Cardiac muscle cell (in vitro differentiated cells and primary cell): ENCODE measurements at regions not wholly inside any gene's neighbourhood (a gene's known extent, or its start where the extent isn't known, plus 50 kb on each side); places are given as distances from the start of the nearest gene placed in this dataset.

Experiments
- DNase-seq, 2 donors: peaks; one replicate each; pipeline versions ENCODE4 v3.0.0 to v3.0.0-alpha.2; 2010 to 2017; ENCODE audit warnings: low read depth in 1 of 2, low spot score in 1 of 2
- H3K27ac ChIP-seq: fragments of 200-600 bp; sonication (generic); 2 replicates; pipeline ENCODE4 v1.5.1; 2016
- H3K27me3 ChIP-seq: fragments of 200-600 bp; sonication (generic); 2 replicates; pipeline ENCODE4 v1.6.0; 2016; ENCODE audit warnings: control low read depth
- H3K36me3 ChIP-seq: fragments of 200-600 bp; sonication (generic); 2 replicates; pipeline ENCODE4 v1.5.1; 2016; ENCODE audit warnings: control low read depth
- H3K4me1 ChIP-seq: fragments of 200-600 bp; sonication (generic); 2 replicates; pipeline ENCODE4 v1.8.1; 2017; ENCODE audit warnings: low read depth, mild to moderate bottlenecking, mixed run types
- H3K4me3 ChIP-seq: fragments of 200-600 bp; sonication (generic); 2 replicates; pipeline ENCODE4 v1.5.1; 2016; ENCODE audit warnings: mild to moderate bottlenecking
- H3K9me3 ChIP-seq: fragments of 200-600 bp; sonication (generic); 2 replicates; pipeline ENCODE4 v1.5.1; 2017; ENCODE audit warnings: low read depth, mild to moderate bottlenecking, control low read depth
- CTCF ChIP-seq: IDR thresholded peaks from 2 replicates; pipeline ENCODE4 v1.5.1; 2012; ENCODE audit warnings: low read depth, mild to moderate bottlenecking, low read length

GRCh38 chr5:126715765-126716164 lies 61.2 kb upstream of the LMNB1 start:
- TF ChIP-seq CTCF: no peak
- peaks cover 4% of the 10 kb centered on the region for H3K4me1 ChIP-seq
- no peaks in the 10 kb centered on the region for H3K36me3 ChIP-seq
- H3K27ac ChIP-seq: no peak overlapping the region
- DNase-seq: no peak
- H3K27me3 ChIP-seq: no peaks in the 10 kb centered on the region
- H3K9me3 ChIP-seq: no peaks in the 10 kb centered on the region
- no peak overlapping the region for H3K4me3 ChIP-seq

GRCh38 chr5:126716861-126717260 lies 60.1 kb upstream of the LMNB1 start:
- Histone ChIP-seq H3K9me3 (no peaks in the 10 kb centered on the region), H3K4me1 (peaks cover 4% of the 10 kb centered on the region), H3K36me3 (no peaks in the 10 kb centered on the region), H3K27me3 (no peaks in the 10 kb centered on the region), H3K4me3 (no peak overlapping the region), H3K27ac (no peak overlapping the region)
- no peak for TF ChIP-seq CTCF
- DNase-seq: no peak

- Histone ChIP-seq H3K4me3 (no peak overlapping the region), H3K4me1 (peaks cover 4% of the 10 kb centered on the region)
- no peak for TF ChIP-seq CTCF
These were observed 58.6 kb upstream of the LMNB1 start for GRCh38 chr5:126718236-126718868.

GRCh38 chr5:126720369-126720768 lies 56.6 kb upstream of the LMNB1 start:
- no peak for DNase-seq

More at GRCh38 chr5:126718236-126718868, 58.6 kb upstream of the LMNB1 start:
- Histone ChIP-seq H3K27ac (peak overlapping the region; percentile 67), H3K36me3 (no peaks in the 10 kb centered on the region), H3K9me3 (no peaks in the 10 kb centered on the region), H3K27me3 (no peaks in the 10 kb centered on the region)
- peak; percentile 6 to 74 for DNase-seq

GRCh38 chr5:126723643-126724042 lies 53.3 kb upstream of the LMNB1 start:
- no peaks in the 10 kb centered on the region for H3K36me3 ChIP-seq
- TF ChIP-seq CTCF: no peak
- peak in 1 of 2 donors; percentile 20 for DNase-seq

More at GRCh38 chr5:126720369-126720768, 56.6 kb upstream of the LMNB1 start:
- no peaks in the 10 kb centered on the region for H3K36me3 ChIP-seq
- no peaks in the 10 kb centered on the region for H3K9me3 ChIP-seq
- peaks cover 4% of the 10 kb centered on the region for H3K4me1 ChIP-seq
- H3K27me3 ChIP-seq: no peaks in the 10 kb centered on the region
- H3K4me3 ChIP-seq: no peak overlapping the region
- no peak overlapping the region for H3K27ac ChIP-seq
- TF ChIP-seq CTCF: no peak

More at GRCh38 chr5:126723643-126724042, 53.3 kb upstream of the LMNB1 start:
- Histone ChIP-seq H3K27ac (no peak overlapping the region), H3K27me3 (no peaks in the 10 kb centered on the region), H3K4me1 (peaks cover 2% of the 10 kb centered on the region), H3K4me3 (no peak overlapping the region), H3K9me3 (no peaks in the 10 kb centered on the region)
